Pancreas (tissue), 10 donors: ENCODE measurements at regions not wholly inside any gene's neighbourhood (a gene's known extent, or its start where the extent isn't known, plus 50 kb on each side); places are given as distances from the start of the nearest gene placed in this dataset.

Experiments used
- ATAC-seq, 4 donors: fragments of 200-7000 bp; cut with Tn5 transposase; one replicate each; pipeline versions ENCODE4 v1.8.0 to v1.9.1; 2020; ENCODE audit warnings: mild to moderate bottlenecking in 4 of 4, moderate library complexity in 4 of 4
- DNase-seq, 6 donors: peaks; one replicate each; pipeline ENCODE4 v3.0.0-alpha.2; 2020
- FAIRE-seq: peaks from 2 replicates; lab custom pipeline; 2012; peaks lifted over from hg19 to GRCh38; lab: Jason Lieb, UNC
- H3K27ac ChIP-seq, 4 donors: fragments of 200-600 bp; sonication (generic); 1 replicate in 3 of 4; 2 replicates in 1 of 4; pipeline versions ENCODE4 v1.5.0 to v1.8.0; 2020
- H3K27me3 ChIP-seq, 4 donors: fragments of 200-600 bp; one replicate each; pipeline ENCODE4 v1.8.0; 2021
- H3K36me3 ChIP-seq, 3 donors: fragments of 200-600 bp; sonication (generic) in 1 of 3; one replicate each; pipeline versions ENCODE4 v1.5.0 to v1.8.0; 2020 to 2021
- H3K4me1 ChIP-seq, 3 donors: fragments of 200-600 bp; one replicate each; pipeline ENCODE4 v1.8.0; 2021
- H3K4me3 ChIP-seq, 4 donors: fragments of 200-600 bp; sonication (generic) in 2 of 4; one replicate each; pipeline versions ENCODE4 v1.5.0 to v1.8.0; 2020 to 2021
- H3K9me3 ChIP-seq, 4 donors: fragments of 200-600 bp; one replicate each; pipeline ENCODE4 v1.8.0; 2021
- CTCF ChIP-seq, 4 donors: fragments of 200-600 bp; sonication (generic) in 3 of 4; IDR thresholded peaks; one replicate each; pipeline versions ENCODE4 v1.5.0 to v1.8.0; 2021; ENCODE audit warnings: antibody characterized with exemption in 4 of 4
- WGBS, 2 donors: extraction: QIAGEN DNeasy Blood & Tissue Kit; methylation state at CpG; one replicate each; pipeline ENCODE4 v1.1.7; 2013; 5-methylcytosine and 5-hydroxymethylcytosine counted together
- intact Hi-C, 3 donors: fragments of 100-400 bp; cut with DNase I; formaldehyde crosslinking; loops; one replicate each; pipeline versions ENCODE4 v1.11.1 to v1.14.2; 2022
- donor health status: healthy with polysubstance abuse.
- donor health status: DM: no; HTN: no; CAD: no; lungs with moderate emphysema.
- donor health status: DM: no; HTN: no; CAD: no.
- donor health status: control.
- donor health status: control.
- donor health status: Bipolar disorder and iron deficiency.
- donor health status: DM: yes; HTN: yes; CAD: no.
- donor health status: DM: no; HTN: no; CAD: no.
- donor health status: DM: no; HTN: no; CAD: no.
- donor health status: DM: yes; HTN: yes; CAD: no.

- WGBS, 2 donors, result 48% methylated on average over 1 of the region's 1 CpG; no CpG with 5 or more reads in 1 of the 2 donors
- no peak for ATAC-seq
- no peak for FAIRE-seq
- H3K4me1 ChIP-seq, result no peaks in the 10 kb centered on the region
- intact Hi-C loops, result no loop called here
- no peak overlapping the region for H3K4me3 ChIP-seq
- no peak for TF ChIP-seq CTCF (IDR thresholded peaks at IDR 0.05)
- no peak for DNase-seq
- H3K9me3 ChIP-seq, result no peaks in the 10 kb centered on the region
- H3K36me3 ChIP-seq, result no peaks in the 10 kb centered on the region
- H3K27ac ChIP-seq, result no peak overlapping the region
- no peaks in the 10 kb centered on the region for H3K27me3 ChIP-seq
Observed at GRCh38 chrY:11022734-11023133, 1495.1 kb downstream of the TSPY10 start.

- TF ChIP-seq CTCF (IDR thresholded peaks at IDR 0.05), result no peak
- H3K4me1 ChIP-seq, result no peaks in the 10 kb centered on the region
- no peak overlapping the region for H3K4me3 ChIP-seq
- DNase-seq (no peak), ATAC-seq (no peak), FAIRE-seq (no peak)
- no peak overlapping the region for H3K27ac ChIP-seq
- intact Hi-C loops, result no loop called here
- no peaks in the 10 kb centered on the region for H3K36me3 ChIP-seq
- 22% methylated on average over 7 of the region's 7 CpGs; no CpG with 5 or more reads in 1 of the 2 donors for WGBS, 2 donors
- no peaks in the 10 kb centered on the region for H3K27me3 ChIP-seq
- H3K9me3 ChIP-seq, result no peaks in the 10 kb centered on the region
Observed at GRCh38 chrY:11044234-11044883, 1516.7 kb downstream of the TSPY10 start.

- H3K9me3 ChIP-seq, result no peaks in the 10 kb centered on the region
- H3K27ac ChIP-seq, result no peak overlapping the region
- no peaks in the 10 kb centered on the region for H3K27me3 ChIP-seq
- H3K4me1 ChIP-seq, result no peaks in the 10 kb centered on the region
- H3K4me3 ChIP-seq, result no peak overlapping the region
- TF ChIP-seq CTCF (IDR thresholded peaks at IDR 0.05), result no peak
- H3K36me3 ChIP-seq, result no peaks in the 10 kb centered on the region
- 69% methylated on average over 9 of the region's 9 CpGs; no CpG with 5 or more reads in 1 of the 2 donors for WGBS, 2 donors
- ATAC-seq (no peak), DNase-seq (no peak), FAIRE-seq (no peak)
- intact Hi-C loops, result no loop called here
Observed at GRCh38 chrY:11063486-11063885, 1535.8 kb downstream of the TSPY10 start.

- 26% methylated on average over 2 of the region's 2 CpGs; no CpG with 5 or more reads in 1 of the 2 donors for WGBS, 2 donors
- Histone ChIP-seq H3K27ac (no peak overlapping the region), H3K9me3 (no peaks in the 10 kb centered on the region), H3K4me3 (no peak overlapping the region), H3K4me1 (no peaks in the 10 kb centered on the region), H3K36me3 (no peaks in the 10 kb centered on the region), H3K27me3 (no peaks in the 10 kb centered on the region)
- FAIRE-seq (no peak), DNase-seq (no peak), ATAC-seq (no peak)
- intact Hi-C loops, result no loop called here
- TF ChIP-seq CTCF (IDR thresholded peaks at IDR 0.05), result no peak
Observed at GRCh38 chrY:11063960-11064359, 1536.3 kb downstream of the TSPY10 start.

GRCh38 chrY:11064376-11064775 is 1536.7 kb downstream of the TSPY10 start:
- Histone ChIP-seq H3K27me3 (no peaks in the 10 kb centered on the region), H3K9me3 (no peaks in the 10 kb centered on the region), H3K4me3 (no peak overlapping the region), H3K4me1 (no peaks in the 10 kb centered on the region), H3K27ac (no peak overlapping the region), H3K36me3 (no peaks in the 10 kb centered on the region)
- no peak for DNase-seq
- TF ChIP-seq CTCF (IDR thresholded peaks at IDR 0.05), result no peak
- no peak for FAIRE-seq
- 12% methylated on average over 1 of the region's 1 CpG; no CpG with 5 or more reads in 1 of the 2 donors for WGBS, 2 donors
- intact Hi-C loops, result no loop called here
- ATAC-seq, result no peak
